ENCODE measurements at regions not wholly inside any gene's neighbourhood (a gene's known extent, or its start where the extent isn't known, plus 50 kb on each side); places are given as distances from the start of the nearest gene placed in this dataset.

GRCh38 chr7:131238347-131238931 lies 89.2 kb upstream of the MKLN1 start:
- H3K27ac ChIP-seq (ENCODE audit: extremely low read depth, low read depth, low read length): no peak overlapping the region
- CTCF ChIA-PET: interaction anchor here (0.6 kb wide), 1 partner anchor 415 kb away, joined by 3 read pairs; no protein-coding TSS in a partner anchor
- no peaks in the 10 kb centered on the region for H3K4me1 ChIP-seq (ENCODE audit: control insufficient read depth, insufficient read depth, low read length)

More at GRCh38 chr7:131238347-131238931, 89.2 kb upstream of the MKLN1 start:
- POLR2A ChIA-PET: interaction anchor here (0.8 kb wide), 1 partner anchor 15 kb away, joined by 3 read pairs; no protein-coding TSS in a partner anchor
- Histone ChIP-seq H3K9me3 (ENCODE audit: control insufficient read depth, insufficient read depth, low read depth, low read length) (no peaks in the 10 kb centered on the region), H3K36me3 (ENCODE audit: control insufficient read depth in 2 of 2, insufficient read depth in 1 of 2, low read length in 2 of 2) (no peaks in the 10 kb centered on the region), H3K4me3 (ENCODE audit: low read depth, low read length) (no peak overlapping the region)
- TF ChIP-seq ZNF624 (tag by site-specific recombination; IDR thresholded peaks at IDR 0.05) (no peak), ZNF571 (tag by site-specific recombination; IDR thresholded peaks at IDR 0.05) (no peak), ZNF747 (tag by site-specific recombination; IDR thresholded peaks at IDR 0.05) (no peak), KLF7 (tag by site-specific recombination; IDR thresholded peaks at IDR 0.05; ENCODE audit: borderline replicate concordance) (no peak), ZBTB1 (tag by site-specific recombination; IDR thresholded peaks at IDR 0.05) (no peak), AEBP2 (tag by site-specific recombination; IDR thresholded peaks at IDR 0.05; ENCODE audit: borderline replicate concordance) (no peak), REST (tag by site-specific recombination; IDR thresholded peaks at IDR 0.05) (no peak), ZNF692 (tag by site-specific recombination; IDR thresholded peaks at IDR 0.05) (no peak), SCRT2 (tag by site-specific recombination; IDR thresholded peaks at IDR 0.05) (no peak), ZNF341 (tag by site-specific recombination; IDR thresholded peaks at IDR 0.05; ENCODE audit: low read depth) (no peak), ZNF658 (tag by site-specific recombination; IDR thresholded peaks at IDR 0.05) (no peak), ZNF398 (tag by site-specific recombination; IDR thresholded peaks at IDR 0.05) (no peak), ZNF621 (tag by site-specific recombination; IDR thresholded peaks at IDR 0.05) (no peak), KLF10 (tag by site-specific recombination; IDR thresholded peaks at IDR 0.05) (no peak), ZNF639 (tag by site-specific recombination; IDR thresholded peaks at IDR 0.05) (no peak)

Measured in HEK293 (cell line).